ENCODE measurements at regions not wholly inside any gene's neighbourhood (a gene's known extent, or its start where the extent isn't known, plus 50 kb on each side); places are given as distances from the start of the nearest gene placed in this dataset.
"Not testable (repeated sequence)": the region's sequence is repeated elsewhere in the genome, so short reads cannot be mapped to it uniquely, and the experiment has no call there.

DNA sequence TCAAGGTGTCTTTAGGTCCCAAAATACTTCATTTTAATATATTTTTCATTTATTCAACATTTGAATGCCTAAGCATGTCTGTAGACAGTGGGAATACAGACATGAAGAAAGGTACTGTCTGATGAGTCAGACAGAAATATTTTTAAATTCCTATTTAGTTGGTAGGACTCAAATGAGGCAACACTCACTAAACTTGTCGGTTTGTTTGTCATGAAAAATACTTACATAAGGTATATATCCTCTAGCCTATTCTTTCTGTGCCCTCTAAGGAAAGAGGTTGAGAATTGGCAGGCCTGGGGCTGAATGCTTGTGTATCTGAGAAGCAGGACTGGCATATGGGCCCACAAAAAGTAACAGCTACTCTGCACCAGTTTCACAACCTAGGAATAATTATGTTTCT, 423.6 kb upstream of the MDFIC2 start:
- no peak for DNase-seq

DNA sequence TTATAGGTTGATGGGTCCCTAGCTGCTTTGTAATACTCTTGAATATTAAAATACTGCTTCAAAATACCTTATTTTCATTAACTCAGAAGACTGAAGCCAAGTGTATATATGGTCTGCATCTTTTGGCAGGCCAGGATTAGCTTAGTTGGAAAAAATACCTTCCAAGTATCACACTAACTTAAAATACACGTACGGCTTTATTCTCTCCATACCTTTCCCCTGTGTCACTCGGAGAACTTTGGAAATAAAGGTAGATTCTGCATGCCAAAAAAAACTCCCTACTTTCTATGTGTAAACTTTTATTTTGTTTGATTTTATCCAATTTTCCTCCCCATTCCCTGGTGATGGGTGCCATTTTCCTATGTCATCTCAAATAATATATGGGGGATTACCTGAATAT, 422.3 kb upstream of the MDFIC2 start:
- no peak for DNase-seq

DNA sequence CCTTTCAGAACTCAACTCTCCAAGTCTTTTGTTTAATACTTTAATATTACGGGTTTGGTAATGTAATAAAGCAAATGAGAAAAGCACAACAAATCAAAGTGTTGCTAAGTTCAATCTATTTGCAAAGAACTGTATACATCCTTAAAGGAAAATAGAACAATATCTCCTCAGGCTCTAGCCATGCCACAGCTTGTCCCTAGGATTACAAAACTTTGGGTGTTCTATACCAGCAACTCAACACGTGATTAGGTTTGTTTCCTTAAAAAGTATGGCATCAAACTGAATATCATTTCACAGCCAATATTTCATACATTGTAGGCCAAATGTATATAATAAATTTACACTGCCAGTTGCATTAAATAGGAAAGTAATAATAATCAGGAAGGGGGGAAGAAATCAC, 418.6 kb upstream of the MDFIC2 start:
- DNase-seq: no peak

DNA sequence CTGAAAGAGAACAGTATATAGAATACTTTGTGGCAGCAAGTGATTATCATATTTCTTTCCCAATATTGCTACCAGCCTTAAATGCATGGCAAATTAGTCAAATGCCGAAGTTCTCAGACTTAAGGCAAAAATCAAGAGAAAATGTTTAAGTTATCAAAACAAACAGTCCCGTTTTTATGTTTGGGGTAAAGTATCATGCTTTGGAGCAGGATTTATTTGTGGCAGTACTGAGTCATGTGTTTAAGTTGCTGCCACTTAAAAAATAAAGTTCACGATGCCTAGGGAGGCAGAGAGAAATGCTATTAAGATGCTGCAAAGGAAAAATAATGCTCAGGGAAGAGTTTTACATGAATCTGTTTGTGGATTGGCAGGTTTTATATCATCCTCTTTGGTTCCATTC, 417.4 kb upstream of the MDFIC2 start:
- no peak for DNase-seq

DNA sequence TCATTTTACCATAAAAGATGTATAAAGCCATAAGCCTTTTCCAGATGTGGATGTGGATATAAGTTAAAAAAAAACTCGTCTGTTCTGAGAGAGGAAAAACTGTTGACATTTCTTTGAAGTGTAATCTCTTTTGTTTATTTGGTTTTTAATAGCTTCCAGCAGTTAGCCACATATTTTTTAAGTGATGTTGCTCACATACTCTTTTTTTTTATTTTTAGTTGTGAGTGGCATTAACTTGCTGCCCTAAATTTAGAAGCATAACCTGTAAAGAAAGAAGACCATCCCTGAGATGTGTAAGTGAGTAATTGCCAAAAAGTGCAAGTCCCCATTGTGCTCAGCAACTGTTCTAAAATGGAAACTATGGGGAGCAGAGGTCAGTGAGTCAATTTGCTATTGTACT, 415.9 kb upstream of the MDFIC2 start:
- DNase-seq: no peak

DNA sequence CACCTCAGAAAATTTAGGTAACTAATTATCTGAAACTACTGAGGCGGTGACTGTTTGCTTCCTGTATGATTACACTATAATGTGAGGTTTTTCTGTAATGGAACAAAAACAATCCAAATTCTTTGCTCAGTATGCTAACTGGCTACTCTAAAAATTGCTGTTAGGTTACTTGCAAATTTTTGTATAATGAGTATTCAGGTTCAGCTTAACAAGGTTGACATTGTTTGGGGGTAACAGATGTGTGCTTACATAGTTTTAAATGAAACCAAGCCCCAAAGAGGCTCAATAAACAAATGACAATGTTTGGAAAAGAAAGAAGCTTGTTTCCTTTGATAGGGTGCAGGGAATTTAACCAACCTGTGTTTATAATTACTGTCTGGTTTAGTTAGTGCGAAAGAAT, 414.5 kb upstream of the MDFIC2 start:
- DNase-seq: no peak

DNA sequence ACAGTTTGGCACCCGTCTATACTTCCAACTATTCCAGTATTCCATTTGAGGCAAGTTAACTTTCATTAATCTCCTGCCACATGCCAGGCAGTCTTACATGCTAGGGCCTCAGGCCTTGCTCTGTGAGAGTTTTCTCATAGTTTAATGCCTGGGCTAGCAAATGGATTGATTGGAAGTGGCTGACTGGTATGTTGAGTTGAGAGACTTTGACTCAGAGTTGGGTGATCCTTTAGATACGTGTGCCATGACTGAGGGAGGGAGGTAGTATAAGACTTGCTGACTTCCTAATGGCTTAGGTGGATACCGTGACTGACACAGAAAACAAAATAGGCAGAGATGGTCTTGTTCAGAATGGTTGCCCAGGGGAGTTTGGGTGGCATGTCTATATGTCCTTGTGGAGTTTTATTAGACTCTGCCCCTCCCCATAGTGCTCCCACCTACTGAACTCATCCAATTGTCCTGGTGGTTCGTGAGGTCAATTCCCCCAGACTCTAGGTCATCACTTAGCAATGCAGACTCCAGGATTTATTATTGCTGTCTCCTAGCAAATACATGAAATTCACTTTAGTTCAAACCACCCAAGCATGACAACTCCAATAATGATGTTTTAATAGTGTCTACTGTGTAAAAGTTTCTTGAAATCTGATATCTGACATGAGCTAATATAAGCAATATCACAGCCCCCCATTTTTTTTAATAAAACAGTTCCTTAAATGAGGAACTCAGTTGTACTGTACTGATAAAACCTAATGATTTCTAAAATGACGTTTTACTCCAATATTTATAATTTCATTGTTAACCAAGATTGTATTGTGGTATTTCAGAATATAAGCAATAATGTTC, 413.9 kb upstream of the MDFIC2 start:
- no peak for DNase-seq

DNA sequence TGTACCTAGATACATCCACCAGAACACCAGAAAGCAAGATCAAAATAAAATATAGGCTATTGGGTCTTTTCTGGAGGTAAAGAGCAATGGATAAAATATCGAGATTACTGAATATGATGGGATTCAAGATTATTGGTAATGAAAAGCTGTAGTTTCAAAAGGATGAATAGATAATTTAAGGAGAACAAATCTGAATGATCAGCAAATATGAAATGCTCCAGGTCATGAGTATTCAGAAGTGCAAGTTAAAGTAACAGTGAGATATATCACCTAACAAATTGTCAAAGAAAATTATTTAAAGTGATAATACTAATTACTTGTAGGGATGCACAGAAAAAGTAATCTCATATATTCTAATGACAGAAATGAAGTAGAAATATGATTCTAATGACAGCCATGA, 409.6 kb upstream of the MDFIC2 start:
- DNase-seq: no peak

DNA sequence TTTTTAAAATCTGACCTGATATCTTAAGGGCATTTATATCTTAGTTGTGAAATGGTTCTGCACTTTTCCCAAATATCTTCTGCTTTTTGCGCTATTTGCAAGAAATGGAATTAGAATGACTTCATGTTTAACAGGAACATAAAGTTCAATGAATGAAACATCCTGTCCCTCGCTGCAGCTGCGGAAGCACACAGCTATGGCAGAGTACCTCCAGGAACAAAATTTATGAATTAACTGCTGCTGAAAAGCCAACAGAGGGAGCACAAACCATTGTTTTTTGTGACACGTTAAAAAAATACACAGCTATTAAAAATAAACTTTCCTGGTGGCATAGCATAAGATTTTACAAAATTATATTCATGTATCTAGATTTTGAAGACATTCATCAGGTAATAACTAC, 404.4 kb upstream of the MDFIC2 start:
- DNase-seq: no peak

DNA sequence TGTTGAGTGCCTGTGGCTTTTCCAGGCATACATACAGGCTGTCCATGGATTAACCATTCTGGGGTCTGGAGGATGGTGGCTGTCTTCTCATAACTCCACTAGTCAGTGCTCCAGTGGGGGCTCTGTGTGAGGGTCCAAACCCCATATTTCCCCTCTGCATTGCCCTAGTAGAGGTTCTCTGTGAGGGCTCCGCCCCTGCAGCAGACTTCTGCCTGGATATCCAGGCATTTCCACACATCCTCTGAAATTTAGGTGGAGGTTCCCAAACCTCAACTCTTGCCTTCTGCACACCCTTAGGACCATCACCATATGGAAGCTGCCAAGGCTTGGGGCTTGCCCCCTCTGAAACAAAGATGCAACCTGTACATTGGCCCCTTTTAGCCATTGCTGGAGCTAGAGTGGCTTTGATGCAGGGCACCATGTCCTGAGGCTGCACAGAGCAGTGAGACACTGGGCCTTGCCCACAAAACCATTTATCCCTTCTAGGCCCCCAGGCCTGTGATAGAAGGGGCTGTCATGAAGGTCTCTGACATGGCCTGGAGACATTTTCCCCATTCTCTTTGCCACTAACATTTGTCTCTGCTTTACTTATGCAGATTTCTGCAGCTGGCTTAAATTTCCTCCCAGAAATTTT, 400.1 kb upstream of the MDFIC2 start:
- DNase-seq: no peak

DNA sequence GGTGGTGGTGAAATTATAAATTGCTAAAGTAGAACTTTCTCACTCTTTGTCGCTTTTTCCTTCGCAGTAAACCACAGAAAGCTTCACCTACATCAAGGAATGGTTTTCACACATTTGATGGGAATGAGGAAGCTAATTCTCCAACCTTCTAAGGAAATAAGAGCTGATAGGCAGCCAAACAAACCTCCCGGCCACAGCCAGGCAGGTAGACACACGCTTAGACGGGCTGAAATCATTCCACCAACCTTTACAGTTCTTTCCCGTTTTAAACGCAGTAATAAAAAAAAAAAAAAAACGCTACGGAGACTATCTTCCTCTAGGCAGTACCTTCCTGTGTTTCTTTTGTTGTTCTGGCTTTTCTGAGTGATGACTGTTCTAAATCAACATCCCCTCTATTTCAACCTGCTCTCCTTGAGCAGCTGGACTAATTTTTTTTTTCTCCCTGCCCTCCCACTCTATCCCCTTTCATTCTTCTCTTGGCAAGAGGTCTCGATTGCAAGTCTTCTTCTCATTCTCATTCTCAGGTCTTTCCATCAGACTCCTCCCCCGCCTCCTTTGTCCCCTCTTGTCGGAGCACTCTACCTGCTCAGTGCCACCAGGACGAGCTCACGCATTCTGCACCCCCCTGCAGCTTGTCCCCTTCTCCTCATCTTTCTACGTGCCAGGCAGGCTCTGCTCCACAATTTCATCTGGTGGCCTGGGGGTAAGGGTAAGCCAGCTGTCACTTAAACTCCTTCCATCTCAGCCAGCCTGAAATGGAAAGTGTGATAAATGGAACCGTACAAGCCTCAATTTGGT, 391.1 kb upstream of the MDFIC2 start:
- no peak for DNase-seq

DNA sequence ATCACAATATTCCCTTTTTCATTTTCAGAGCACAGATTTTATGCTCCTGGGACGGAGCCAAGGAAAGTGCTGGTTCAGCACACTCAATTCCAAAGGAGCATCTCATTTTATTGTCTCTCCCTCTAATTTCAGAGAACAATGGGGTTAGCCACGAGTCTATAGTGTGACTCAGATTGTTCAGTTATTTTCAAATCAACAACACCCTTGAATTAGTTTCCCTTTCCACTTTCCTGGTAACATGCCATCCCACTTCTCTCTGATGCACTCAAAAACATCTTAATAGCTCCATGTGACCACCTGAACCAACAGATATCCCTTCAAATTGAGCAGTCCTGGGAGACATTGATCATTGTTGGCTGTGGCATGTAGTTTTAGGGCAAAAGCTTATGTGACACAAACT, 389.7 kb upstream of the MDFIC2 start:
- no peak for DNase-seq

DNA sequence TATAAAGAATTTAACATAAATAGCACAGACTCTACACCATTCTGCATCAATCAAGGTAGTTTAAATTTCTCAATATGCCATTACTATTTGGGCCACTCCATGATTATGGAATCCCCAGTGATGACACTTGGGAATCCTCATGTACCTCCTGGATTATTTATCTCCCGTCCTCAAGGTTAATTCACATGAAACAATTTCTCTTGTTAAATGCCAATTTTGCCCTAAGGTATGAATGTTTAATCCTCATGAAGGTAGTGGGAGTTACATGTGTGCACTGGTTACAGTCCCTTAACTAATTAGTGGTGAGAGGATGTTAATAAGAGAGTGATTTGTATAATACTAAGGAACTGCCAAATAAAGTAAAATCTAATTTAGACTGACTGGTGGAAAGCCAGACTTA, 372.3 kb upstream of the MDFIC2 start:
- no peak for DNase-seq

DNA sequence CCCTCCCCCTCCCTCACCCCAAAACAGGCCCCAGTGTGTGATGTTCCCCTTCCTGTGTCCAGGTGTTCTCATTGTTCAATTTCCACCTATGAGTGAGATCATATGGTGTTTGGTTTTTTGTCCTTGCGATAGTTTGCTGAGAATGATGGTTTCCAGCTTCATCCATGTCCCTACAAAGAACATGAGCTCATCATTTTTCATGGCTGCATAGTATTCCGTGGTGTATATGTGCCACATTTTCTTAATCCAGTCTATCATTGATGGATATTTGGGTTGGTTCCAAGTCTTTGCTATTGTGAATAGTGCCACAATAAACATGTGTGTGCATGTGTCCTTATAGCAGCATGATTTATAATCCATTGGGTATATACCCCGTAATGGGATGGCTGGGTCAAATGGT, 363.4 kb upstream of the MDFIC2 start:
- DNase-seq: not testable (repeated sequence)

DNA sequence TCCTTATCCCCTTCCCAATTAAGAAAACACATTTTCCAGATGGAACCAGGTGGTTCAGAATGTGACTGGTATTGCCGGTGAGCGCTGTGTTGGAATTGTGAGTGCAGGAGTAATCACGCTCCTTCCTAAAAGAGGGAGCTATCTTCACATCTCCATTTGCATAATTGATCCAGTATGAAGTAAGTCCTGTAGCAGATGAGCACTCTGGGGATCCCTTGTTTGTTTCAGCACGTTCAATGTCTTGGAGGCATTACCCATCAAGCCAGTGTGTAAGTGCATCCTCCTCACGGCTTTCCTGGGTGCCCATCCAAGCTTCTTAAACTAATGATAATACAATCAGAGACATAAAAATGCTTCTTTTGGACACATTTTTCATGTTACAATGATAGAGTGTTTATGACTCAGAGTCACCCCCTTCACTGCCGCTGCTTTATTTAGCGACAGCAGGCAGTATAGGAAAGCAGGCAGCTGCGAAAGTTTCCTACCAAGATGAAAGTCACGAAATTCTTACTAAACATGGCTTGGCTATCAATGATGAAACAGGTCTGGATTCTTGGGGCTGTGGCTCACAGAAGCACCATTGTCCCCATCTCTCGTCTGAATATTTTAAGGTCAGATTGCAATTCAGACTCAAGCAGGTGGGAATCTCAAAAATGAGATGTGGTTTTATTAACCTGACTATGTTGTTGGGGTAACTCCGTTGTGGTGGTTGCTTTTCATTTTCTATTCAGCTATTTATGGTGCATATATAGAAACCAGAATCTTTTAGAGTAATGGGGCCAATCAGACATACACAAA, 346.3 kb upstream of the MDFIC2 start:
- DNase-seq: no peak

DNA sequence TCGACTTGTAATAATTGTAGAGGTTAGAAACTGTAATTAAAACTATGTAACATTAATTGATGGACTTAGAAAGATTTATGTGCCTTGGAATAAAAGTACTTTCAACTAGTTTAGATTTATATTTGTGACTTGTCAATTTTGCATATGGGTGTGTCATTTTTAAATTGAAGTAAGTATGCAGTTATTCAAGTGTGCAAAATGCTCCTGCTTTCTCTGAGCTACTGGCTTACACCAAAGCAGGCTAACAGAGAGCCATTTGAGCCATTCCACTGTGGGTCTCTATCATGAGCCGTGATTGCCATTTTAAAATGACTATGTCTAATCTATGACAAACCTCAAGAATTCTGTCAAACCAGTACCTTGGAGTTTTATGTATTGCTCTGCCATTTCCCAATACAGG, 345.0 kb upstream of the MDFIC2 start:
- no peak for DNase-seq

DNA sequence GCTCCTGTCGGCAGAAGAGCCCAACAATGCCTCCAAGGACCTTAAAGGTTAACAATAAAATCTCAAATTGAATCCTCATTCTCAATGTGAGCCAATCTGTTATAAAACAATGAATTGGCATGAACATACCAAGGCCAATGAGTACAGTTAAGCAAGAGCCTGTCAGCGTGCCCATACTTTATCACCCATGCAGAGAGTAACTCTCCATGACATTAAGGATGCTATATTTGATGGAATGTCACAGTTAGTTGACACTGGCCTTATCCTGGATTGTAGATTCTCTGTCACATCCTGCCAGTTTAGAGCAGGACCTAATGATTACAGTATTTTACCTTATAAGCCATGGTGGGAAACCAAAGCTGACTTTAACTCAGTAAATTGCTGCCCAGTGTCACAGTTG, 335.4 kb upstream of the MDFIC2 start:
- DNase-seq: no peak

DNA sequence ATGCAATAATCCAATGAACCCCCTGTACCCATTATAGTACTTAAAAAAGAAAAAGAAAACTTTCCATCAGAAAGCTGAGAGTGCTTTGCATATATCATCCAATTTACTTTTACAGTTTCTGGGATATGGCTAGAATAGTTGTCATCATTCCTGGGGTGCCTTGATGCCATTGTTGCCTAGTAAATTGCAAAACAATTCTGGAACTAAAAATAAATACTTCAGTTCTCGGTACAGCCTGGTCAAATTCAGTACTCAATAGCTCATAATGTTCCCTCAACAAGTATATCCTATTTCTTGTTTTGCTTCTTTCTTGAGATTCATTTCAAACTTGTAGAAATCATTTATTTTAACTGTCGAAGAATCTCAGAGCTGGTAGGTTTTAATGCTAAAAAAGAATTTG, 334.7 kb upstream of the MDFIC2 start:
- DNase-seq: no peak

DNA sequence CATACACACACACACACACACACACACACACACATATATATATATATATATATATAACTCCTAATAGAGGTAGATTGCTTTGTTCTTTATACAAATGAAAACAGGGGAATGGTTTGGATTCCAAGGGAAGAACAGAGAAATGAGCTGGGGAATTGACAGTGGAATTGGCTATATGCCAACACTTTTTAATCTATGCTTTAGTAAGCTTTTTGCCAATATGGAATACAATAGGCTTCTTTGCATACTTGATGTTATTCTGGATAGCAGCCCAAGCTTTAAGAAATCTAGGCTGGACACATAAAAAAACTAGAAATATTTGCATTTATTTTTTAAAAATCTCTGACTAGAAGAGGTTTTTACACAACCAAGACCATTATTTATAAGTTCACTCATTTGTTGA, 334.2 kb upstream of the MDFIC2 start:
- no peak for DNase-seq

DNA sequence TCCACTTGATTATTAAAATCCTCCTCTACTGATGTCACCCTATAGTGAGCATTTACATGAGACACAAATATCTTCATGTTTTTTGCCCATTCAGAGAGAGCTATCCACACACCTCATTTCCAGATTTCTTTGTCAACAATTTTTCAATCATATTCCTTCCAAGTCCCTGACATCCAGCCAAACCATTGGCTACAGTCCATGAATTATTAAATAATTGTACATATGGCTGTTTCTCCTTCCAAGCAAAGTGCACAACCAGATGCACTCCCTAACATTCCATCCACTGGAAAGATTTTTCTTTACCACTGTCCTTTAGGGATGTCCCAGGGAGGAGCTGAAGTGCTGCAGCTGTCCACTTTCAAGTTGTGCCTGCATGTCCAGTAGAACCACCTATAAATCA, 328.0 kb upstream of the MDFIC2 start:
- no peak for DNase-seq

DNA sequence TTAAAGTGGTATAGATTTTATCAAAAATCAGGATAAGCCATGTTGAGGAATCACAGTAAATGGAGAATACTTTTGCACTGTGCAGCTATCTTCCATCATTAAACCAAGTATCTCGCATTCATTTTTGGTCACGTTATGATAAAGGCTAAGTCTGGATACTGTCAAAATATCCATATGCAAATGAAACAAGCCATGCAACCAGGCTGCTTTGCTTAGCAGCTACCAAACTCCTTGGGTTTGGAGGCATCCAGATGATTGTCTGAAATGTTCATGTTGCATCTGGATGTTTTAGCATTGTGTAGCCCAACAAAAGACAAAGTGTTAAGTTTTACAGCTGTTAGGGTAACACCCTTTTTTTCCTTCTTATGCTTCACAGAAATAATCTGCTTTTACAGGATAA, 322.9 kb upstream of the MDFIC2 start:
- no peak for DNase-seq

DNA sequence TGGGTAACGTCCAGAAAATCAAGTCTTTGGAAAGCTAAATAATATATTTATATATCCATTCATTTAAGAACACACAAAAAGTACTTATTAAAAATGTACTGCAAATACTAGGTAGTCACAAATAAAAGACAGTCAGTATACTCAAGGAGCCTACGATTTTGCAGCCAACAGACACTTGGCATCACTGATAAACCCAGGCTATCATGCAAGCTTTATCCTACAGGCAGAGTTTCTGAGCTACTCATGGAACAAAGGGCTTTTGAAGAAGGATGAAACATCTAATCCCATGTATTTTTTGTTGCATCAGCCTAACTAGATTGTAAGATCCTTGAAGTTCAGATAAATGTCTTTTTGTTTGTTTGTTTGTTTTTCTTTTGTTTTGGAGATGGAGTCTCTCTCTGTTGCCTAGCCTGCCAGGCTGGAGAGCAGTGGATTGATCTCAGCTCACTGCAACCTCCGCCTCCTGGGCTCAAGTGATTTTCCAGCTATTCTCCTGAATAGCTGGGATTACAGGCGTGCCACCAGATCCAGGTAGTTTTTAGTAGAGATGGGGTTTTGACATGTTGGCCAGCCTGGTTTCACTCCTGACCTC, 319.4 kb upstream of the MDFIC2 start:
- DNase-seq: no peak

DNA sequence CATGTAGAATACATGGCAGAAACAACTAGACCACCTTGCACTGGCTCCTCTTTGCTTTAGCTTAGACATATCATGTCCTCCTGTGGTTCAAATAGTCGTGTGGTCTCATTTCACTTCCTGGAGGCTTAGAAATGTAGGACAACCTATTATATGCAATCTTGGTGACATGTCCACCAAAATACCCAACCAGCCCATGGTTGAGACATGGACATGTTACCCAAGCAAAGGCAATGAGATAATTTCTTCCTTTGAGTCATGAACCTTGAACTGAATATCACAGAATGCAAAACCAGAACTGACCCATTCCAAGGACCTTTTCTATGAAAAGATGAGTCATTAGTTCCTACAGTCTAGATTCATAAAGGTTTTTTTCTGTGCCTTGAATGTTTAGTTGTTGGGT, 309.0 kb upstream of the MDFIC2 start:
- no peak for DNase-seq
